ENCODE measurements at regions not wholly inside any gene's neighbourhood (a gene's known extent, or its start where the extent isn't known, plus 50 kb on each side); places are given as distances from the start of the nearest gene placed in this dataset.

DNA sequence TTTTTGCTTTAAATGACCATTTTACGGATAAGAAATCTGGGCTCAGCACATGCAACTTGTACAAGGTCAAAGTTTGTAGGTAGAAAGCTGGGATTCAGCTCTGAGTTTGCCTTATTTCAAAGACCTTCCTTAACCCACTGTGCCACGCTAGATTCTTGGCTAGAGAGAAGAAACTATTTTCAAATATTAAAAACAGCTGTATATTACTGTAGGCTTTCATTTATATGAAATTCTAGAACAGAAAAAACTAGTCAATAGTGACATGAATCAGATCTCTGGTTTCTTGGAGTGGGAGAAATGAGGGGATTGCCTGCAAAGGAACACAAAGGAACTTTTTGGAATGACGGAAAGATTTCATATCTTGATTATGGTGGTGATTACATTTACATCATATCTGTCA lies 53.0 kb upstream of the C1GALT1 start:
- ATAC-seq (no peak), FAIRE-seq (no peak), DNase-seq (no peak)
- 71 to 72% methylated on average over 3 of the region's 3 CpGs for WGBS, 2 donors
- H3K27me3 ChIP-seq = no peaks in the 10 kb centered on the region
- no peak overlapping the region for H3K4me3 ChIP-seq
- H3K9me3 ChIP-seq = no peaks in the 10 kb centered on the region
- intact Hi-C loops (cut with DNase I) = no loop called here
- TF ChIP-seq, protein P1, sequence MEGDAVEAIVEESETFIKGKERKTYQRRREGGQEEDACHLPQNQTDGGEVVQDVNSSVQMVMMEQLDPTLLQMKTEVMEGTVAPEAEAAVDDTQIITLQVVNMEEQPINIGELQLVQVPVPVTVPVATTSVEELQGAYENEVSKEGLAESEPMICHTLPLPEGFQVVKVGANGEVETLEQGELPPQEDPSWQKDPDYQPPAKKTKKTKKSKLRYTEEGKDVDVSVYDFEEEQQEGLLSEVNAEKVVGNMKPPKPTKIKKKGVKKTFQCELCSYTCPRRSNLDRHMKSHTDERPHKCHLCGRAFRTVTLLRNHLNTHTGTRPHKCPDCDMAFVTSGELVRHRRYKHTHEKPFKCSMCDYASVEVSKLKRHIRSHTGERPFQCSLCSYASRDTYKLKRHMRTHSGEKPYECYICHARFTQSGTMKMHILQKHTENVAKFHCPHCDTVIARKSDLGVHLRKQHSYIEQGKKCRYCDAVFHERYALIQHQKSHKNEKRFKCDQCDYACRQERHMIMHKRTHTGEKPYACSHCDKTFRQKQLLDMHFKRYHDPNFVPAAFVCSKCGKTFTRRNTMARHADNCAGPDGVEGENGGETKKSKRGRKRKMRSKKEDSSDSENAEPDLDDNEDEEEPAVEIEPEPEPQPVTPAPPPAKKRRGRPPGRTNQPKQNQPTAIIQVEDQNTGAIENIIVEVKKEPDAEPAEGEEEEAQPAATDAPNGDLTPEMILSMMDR (IDR thresholded peaks at IDR 0.05) = no peak
- H3K27ac ChIP-seq = no peak overlapping the region
- no peaks in the 10 kb centered on the region for H3K4me1 ChIP-seq
- H3K36me3 ChIP-seq = no peaks in the 10 kb centered on the region

DNA sequence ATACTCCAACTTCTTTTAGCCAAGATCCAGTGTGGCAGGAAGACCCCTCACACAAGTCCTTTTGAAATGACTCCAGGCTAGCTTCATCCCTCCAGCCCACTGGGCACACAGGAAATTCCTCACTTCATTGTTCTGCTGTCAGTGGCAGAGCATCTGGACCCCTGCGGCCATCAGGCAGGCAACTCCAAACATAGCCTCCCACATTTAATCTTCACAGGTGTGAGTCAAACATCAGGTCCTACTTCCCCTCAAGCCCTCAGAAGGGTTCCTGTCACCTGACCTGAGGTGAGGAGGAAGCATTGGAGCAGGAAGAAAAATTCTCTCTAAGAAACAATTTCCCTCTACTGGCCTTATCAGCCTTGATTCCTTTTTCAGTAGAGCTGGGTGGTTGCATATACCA lies 51.1 kb upstream of the C1GALT1 start:
- peaks cover 0 to 3% (median 2%) of the 10 kb centered on the region in 3 donors for H3K4me1 ChIP-seq
- WGBS, 2 donors = 89 to 96% methylated on average over 1 of the region's 1 CpG
- ATAC-seq (no peak), DNase-seq (no peak), FAIRE-seq (no peak)
- intact Hi-C loops (cut with DNase I) = no loop called here
- H3K27me3 ChIP-seq = no peaks in the 10 kb centered on the region
- H3K27ac ChIP-seq = no peak overlapping the region
- H3K9me3 ChIP-seq = no peaks in the 10 kb centered on the region
- TF ChIP-seq, protein P1 (IDR thresholded peaks at IDR 0.05) = no peak
- H3K36me3 ChIP-seq = no peaks in the 10 kb centered on the region
- H3K4me3 ChIP-seq = no peak overlapping the region

Small RNA genes in the stretch of these regions (microRNA-seq; reads per million reads assigned to microRNA genes)
- gene MIR3683 = 0 reads per million in 2 donors
